ENCODE measurements at regions not wholly inside any gene's neighbourhood (a gene's known extent, or its start where the extent isn't known, plus 50 kb on each side); places are given as distances from the start of the nearest gene placed in this dataset.

GRCh38 chr10:31188792-31189406, 130.1 kb upstream of the ZEB1 start:
- no peaks in the 10 kb centered on the region for H3F3A ChIP-seq (ENCODE audit: insufficient read depth, low read length)
- no peak overlapping the region for H3K9ac ChIP-seq (ENCODE audit: low read length)
- no peak overlapping the region for H2AFZ ChIP-seq (ENCODE audit: low read length)
- H3K9me3 ChIP-seq (ENCODE audit: low read length): no peaks in the 10 kb centered on the region
- no peaks in the 10 kb centered on the region for H3K4me1 ChIP-seq (ENCODE audit: insufficient read depth, low read length, severe bottlenecking)
- H3K79me2 ChIP-seq (ENCODE audit: insufficient read depth, low read length): no peaks in the 10 kb centered on the region
- H3K9me2 ChIP-seq (ENCODE audit: low read depth, low read length): no peaks in the 10 kb centered on the region
- H3K27ac ChIP-seq (ENCODE audit: low read depth, low read length, poor library complexity, severe bottlenecking): no peak overlapping the region
- H3K36me3 ChIP-seq (ENCODE audit: insufficient read depth, low read length): no peaks in the 10 kb centered on the region
- no peak overlapping the region for H3K4me2 ChIP-seq (ENCODE audit: low read length)
- H3K4me3 ChIP-seq (ENCODE audit: low read depth, low read length, poor library complexity, severe bottlenecking): no peak overlapping the region
- H3K27me3 ChIP-seq (ENCODE audit: insufficient read depth, low read length): no peaks in the 10 kb centered on the region
- no peaks in the 10 kb centered on the region for H4K20me1 ChIP-seq (ENCODE audit: insufficient read depth, low read length)
- TF ChIP-seq EZH2 (IDR thresholded peaks at IDR 0.05; ENCODE audit: borderline replicate concordance, low read length) (no peak), CTCF (IDR thresholded peaks at IDR 0.05; ENCODE audit: low read length) (no peak)

GRCh38 chr10:31190488-31190887, 128.5 kb upstream of the ZEB1 start:
- H4K20me1 ChIP-seq (ENCODE audit: insufficient read depth, low read length): no peaks in the 10 kb centered on the region
- H3K9ac ChIP-seq (ENCODE audit: low read length): no peak overlapping the region

GRCh38 chr10:31192475-31192874, 126.5 kb upstream of the ZEB1 start:
- Histone ChIP-seq H3K36me3 (ENCODE audit: insufficient read depth, low read length) (no peaks in the 10 kb centered on the region), H3K9me3 (ENCODE audit: low read length) (no peaks in the 10 kb centered on the region), H3K4me2 (ENCODE audit: low read length) (no peak overlapping the region), H3K79me2 (ENCODE audit: insufficient read depth, low read length) (no peaks in the 10 kb centered on the region), H3K27me3 (ENCODE audit: insufficient read depth, low read length) (no peaks in the 10 kb centered on the region), H3K27ac (ENCODE audit: low read depth, low read length, poor library complexity, severe bottlenecking) (no peak overlapping the region), H3K9me2 (ENCODE audit: low read depth, low read length) (no peaks in the 10 kb centered on the region), H3F3A (ENCODE audit: insufficient read depth, low read length) (no peaks in the 10 kb centered on the region), H3K4me3 (ENCODE audit: low read depth, low read length, poor library complexity, severe bottlenecking) (no peak overlapping the region), H2AFZ (ENCODE audit: low read length) (no peak overlapping the region), H4K20me1 (ENCODE audit: insufficient read depth, low read length) (no peaks in the 10 kb centered on the region), H3K9ac (ENCODE audit: low read length) (no peak overlapping the region), H3K4me1 (ENCODE audit: insufficient read depth, low read length, severe bottlenecking) (no peaks in the 10 kb centered on the region)
- no peak for TF ChIP-seq EZH2 (IDR thresholded peaks at IDR 0.05; ENCODE audit: borderline replicate concordance, low read length)
- no peak for TF ChIP-seq CTCF (IDR thresholded peaks at IDR 0.05; ENCODE audit: low read length)

More at GRCh38 chr10:31190488-31190887, 128.5 kb upstream of the ZEB1 start:
- Histone ChIP-seq H3K9me2 (ENCODE audit: low read depth, low read length) (no peaks in the 10 kb centered on the region), H3F3A (ENCODE audit: insufficient read depth, low read length) (no peaks in the 10 kb centered on the region), H3K36me3 (ENCODE audit: insufficient read depth, low read length) (no peaks in the 10 kb centered on the region), H3K4me2 (ENCODE audit: low read length) (no peak overlapping the region), H3K27me3 (ENCODE audit: insufficient read depth, low read length) (no peaks in the 10 kb centered on the region), H3K4me1 (ENCODE audit: insufficient read depth, low read length, severe bottlenecking) (no peaks in the 10 kb centered on the region), H2AFZ (ENCODE audit: low read length) (no peak overlapping the region), H3K4me3 (ENCODE audit: low read depth, low read length, poor library complexity, severe bottlenecking) (no peak overlapping the region), H3K27ac (ENCODE audit: low read depth, low read length, poor library complexity, severe bottlenecking) (no peak overlapping the region), H3K9me3 (ENCODE audit: low read length) (no peaks in the 10 kb centered on the region), H3K79me2 (ENCODE audit: insufficient read depth, low read length) (no peaks in the 10 kb centered on the region)
- TF ChIP-seq EZH2 (IDR thresholded peaks at IDR 0.05; ENCODE audit: borderline replicate concordance, low read length): no peak
- TF ChIP-seq CTCF (IDR thresholded peaks at IDR 0.05; ENCODE audit: low read length): no peak

Data from OCI-LY1 (cell line).